ENCODE measurements at regions not wholly inside any gene's neighbourhood (a gene's known extent, or its start where the extent isn't known, plus 50 kb on each side); places are given as distances from the start of the nearest gene placed in this dataset.

DNA sequence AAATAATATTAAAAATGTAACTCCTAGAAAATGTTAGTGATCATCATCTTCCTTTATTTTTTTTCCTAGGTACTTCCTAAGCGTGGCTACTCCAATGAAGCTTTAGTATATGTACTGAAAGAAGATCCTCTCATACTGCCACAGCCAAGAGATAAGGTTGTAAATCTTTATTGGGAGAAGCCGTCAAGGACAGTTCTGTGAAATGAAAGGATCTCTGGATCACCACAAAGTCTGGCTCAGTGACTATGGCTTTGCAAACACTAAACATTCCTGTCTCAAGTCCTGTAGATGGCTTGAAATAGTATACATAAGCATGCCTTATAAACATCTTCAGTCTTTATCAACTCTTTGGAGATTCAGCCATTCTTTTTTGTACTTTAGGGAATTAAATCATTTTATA is 61.2 kb upstream of the DPH5 start:
- H3K4me1 ChIP-seq (ENCODE audit: insufficient read depth, low read length) = no peaks in the 10 kb centered on the region
- H3K4me3 ChIP-seq (ENCODE audit: low read length) = no peak overlapping the region
- H2AFZ ChIP-seq (ENCODE audit: low read depth, low read length) = no peak overlapping the region
- H3K27me3 ChIP-seq (ENCODE audit: insufficient read depth, low read length) = no peaks in the 10 kb centered on the region
- peaks cover 2% of the 10 kb centered on the region for H3K36me3 ChIP-seq (ENCODE audit: insufficient read depth, low read length)
- no peaks in the 10 kb centered on the region for H3K9me3 ChIP-seq (ENCODE audit: low read length)

DNA sequence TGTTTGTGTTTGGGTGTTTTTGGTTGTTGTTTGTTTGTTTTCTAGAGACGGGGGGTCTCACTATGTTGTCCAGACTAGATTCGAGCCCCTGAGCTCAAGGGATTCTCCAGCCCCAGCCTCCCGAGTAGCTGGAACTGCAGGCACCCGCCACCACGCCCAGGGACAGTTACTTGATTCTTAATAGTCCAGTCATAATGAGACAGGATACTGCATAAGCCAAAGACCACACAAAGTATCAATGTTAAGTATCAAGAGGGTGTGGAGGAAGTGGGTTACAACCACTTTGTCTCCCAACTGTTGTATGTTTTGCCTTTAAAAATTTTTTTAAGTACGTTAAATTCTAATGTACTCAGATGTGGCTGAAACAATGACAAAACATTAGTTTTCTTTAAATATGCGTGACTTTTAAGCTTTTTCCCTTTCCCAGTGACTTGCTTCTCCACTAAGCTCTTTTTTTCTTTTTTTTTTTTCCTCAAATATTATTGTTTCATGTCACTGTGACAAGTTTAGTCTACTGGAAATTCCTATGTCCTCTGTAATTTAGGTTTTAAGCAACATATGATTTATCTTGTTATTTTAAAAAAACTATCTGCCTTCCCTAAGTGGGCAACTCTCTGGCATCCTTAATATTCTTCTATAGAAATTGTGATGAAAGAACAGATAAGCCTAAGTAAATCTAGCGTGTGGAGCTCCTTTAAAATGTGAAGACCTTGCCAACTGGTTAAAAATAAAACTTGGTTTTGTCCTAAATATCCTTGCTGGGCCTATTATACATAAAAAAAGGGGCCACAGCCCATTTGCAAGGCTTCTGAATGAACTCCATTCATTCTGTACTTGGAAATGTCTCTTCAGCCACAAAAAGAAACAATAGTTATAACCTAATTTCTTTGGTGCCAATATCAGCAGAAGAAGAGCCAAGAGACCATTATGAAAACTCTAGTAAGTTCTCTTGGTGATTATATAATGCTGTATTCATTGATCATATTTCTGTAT is 56.2 kb upstream of the DPH5 start:
- H3K36me3 ChIP-seq (ENCODE audit: insufficient read depth, low read length) = peaks cover 3% of the 10 kb centered on the region
- H3K4me3 ChIP-seq (ENCODE audit: low read length) = no peak overlapping the region
- H2AFZ ChIP-seq (ENCODE audit: low read depth, low read length) = no peak overlapping the region

GRCh38 chr1:101080859-101081258 is 55.3 kb upstream of the DPH5 start:
- no peaks in the 10 kb centered on the region for H3K4me1 ChIP-seq (ENCODE audit: insufficient read depth, low read length)

More for the DNA sequence above, 56.2 kb upstream of the DPH5 start:
- no peaks in the 10 kb centered on the region for H3K27me3 ChIP-seq (ENCODE audit: insufficient read depth, low read length)
- H3K9me3 ChIP-seq (ENCODE audit: low read length) = no peaks in the 10 kb centered on the region
- no peaks in the 10 kb centered on the region for H3K4me1 ChIP-seq (ENCODE audit: insufficient read depth, low read length)

GRCh38 chr1:101079341-101079740 is 53.8 kb upstream of the DPH5 start:
- no peaks in the 10 kb centered on the region for H3K4me1 ChIP-seq (ENCODE audit: insufficient read depth, low read length)
- no peak overlapping the region for H3K4me3 ChIP-seq (ENCODE audit: low read length)
- no peak overlapping the region for H2AFZ ChIP-seq (ENCODE audit: low read depth, low read length)
- no peaks in the 10 kb centered on the region for H3K9me3 ChIP-seq (ENCODE audit: low read length)
- H3K27me3 ChIP-seq (ENCODE audit: insufficient read depth, low read length) = no peaks in the 10 kb centered on the region
- H3K36me3 ChIP-seq (ENCODE audit: insufficient read depth, low read length) = peaks cover 5% of the 10 kb centered on the region

More at GRCh38 chr1:101080859-101081258, 55.3 kb upstream of the DPH5 start:
- H2AFZ ChIP-seq (ENCODE audit: low read depth, low read length) = no peak overlapping the region
- peaks cover 5% of the 10 kb centered on the region for H3K36me3 ChIP-seq (ENCODE audit: insufficient read depth, low read length)
- H3K9me3 ChIP-seq (ENCODE audit: low read length) = no peaks in the 10 kb centered on the region
- H3K4me3 ChIP-seq (ENCODE audit: low read length) = no peak overlapping the region
- no peaks in the 10 kb centered on the region for H3K27me3 ChIP-seq (ENCODE audit: insufficient read depth, low read length)

- H3K27me3 ChIP-seq (ENCODE audit: insufficient read depth, low read length) = no peaks in the 10 kb centered on the region
Measured at GRCh38 chr1:101077849-101078248, 52.3 kb upstream of the DPH5 start.

GRCh38 chr1:101075926-101076325 is 50.3 kb upstream of the DPH5 start:
- H3K4me1 ChIP-seq (ENCODE audit: insufficient read depth, low read length) = peaks cover 13% of the 10 kb centered on the region
- no peaks in the 10 kb centered on the region for H3K9me3 ChIP-seq (ENCODE audit: low read length)
- H2AFZ ChIP-seq (ENCODE audit: low read depth, low read length) = no peak overlapping the region
- H3K36me3 ChIP-seq (ENCODE audit: insufficient read depth, low read length) = peaks cover 5% of the 10 kb centered on the region
- H3K4me3 ChIP-seq (ENCODE audit: low read length) = no peak overlapping the region
- no peaks in the 10 kb centered on the region for H3K27me3 ChIP-seq (ENCODE audit: insufficient read depth, low read length)

More at GRCh38 chr1:101077849-101078248, 52.3 kb upstream of the DPH5 start:
- H3K4me1 ChIP-seq (ENCODE audit: insufficient read depth, low read length) = no peaks in the 10 kb centered on the region
- H3K9me3 ChIP-seq (ENCODE audit: low read length) = no peaks in the 10 kb centered on the region
- H2AFZ ChIP-seq (ENCODE audit: low read depth, low read length) = no peak overlapping the region
- peaks cover 5% of the 10 kb centered on the region for H3K36me3 ChIP-seq (ENCODE audit: insufficient read depth, low read length)
- no peak overlapping the region for H3K4me3 ChIP-seq (ENCODE audit: low read length)

All from neuron (in vitro differentiated cells).